ENCODE measurements at regions not wholly inside any gene's neighbourhood (a gene's known extent, or its start where the extent isn't known, plus 50 kb on each side); places are given as distances from the start of the nearest gene placed in this dataset.

GRCh38 chr19:53696951-53697350 is 65.2 kb downstream of the DPRX start:
- peak; percentile 31 for DNase-seq

GRCh38 chr19:53703361-53703760 is 71.6 kb downstream of the DPRX start:
- DNase-seq, result no peak

DNA sequence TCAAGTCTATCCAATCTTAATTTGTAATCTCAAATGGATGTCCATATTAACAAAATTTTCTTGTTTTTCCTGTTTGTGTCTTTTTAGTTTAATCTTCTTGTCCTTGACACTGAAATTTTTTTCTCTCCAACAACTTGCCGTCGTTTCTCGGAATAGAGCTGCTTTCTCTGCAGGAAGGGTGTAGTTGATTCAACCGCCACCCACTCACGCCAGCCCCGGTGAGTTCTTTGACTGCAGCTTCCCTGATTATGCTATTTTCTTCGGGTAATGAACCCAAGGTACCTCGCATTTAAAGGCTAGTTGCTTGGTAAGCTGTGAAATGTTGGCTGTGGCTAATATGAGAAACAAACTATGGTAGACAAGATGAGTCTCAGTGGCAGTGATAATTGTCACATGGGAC is 72.2 kb downstream of the DPRX start:
- no peak for DNase-seq

DNA sequence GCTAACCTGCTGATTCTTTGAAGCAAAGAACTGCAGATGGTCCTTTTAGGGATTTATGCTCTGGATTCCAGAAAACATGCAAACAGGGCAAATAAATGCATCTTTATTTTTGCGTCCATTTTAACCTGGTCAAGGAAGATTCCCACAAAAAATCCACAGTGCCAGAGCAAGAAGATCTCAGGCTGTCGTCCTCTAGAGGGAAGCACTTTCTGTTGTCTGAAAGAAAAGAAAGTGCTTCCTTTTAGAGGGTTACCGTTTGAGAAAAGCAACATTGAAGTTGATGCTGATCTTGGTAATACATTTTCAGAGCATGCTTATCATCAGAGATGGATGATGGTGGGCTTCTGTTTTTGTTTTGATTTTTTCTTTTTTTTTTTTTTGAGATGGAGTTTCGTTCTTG is 75.5 kb downstream of the DPRX start:
- DNase-seq, result no peak

DNA sequence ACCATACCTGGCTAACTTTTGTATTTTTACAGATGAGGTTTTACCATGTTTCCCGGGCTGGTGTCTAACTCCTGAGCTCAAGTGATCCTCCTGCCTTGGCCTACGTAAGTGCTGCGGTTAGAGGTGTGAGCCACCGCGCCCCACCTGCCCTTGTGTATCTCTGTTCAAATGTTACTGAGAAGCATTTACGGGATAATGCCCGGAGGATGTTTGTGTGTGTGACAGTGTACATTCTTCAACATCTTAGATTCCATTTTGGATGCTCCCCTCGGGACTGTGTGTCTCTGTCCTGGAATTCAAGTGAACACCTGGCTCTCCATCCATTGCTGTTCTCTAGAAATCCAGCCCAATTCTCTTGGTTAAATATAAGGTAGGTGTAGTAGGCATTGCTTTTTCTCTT is 93.7 kb downstream of the NLRP12 start:
- DNase-seq, result no peak
